ENCODE measurements at regions not wholly inside any gene's neighbourhood (a gene's known extent, or its start where the extent isn't known, plus 50 kb on each side); places are given as distances from the start of the nearest gene placed in this dataset.

GRCh38 chr4:65791812-65792308 is 121.6 kb upstream of the EPHA5 start:
- H3K36me3 ChIP-seq = no peaks in the 10 kb centered on the region
- no peak overlapping the region for H3K27ac ChIP-seq
- no peaks in the 10 kb centered on the region for H3K9me3 ChIP-seq
- H3K4me1 ChIP-seq (ENCODE audit: control insufficient read depth in 1 of 2, insufficient read depth in 1 of 2, low read depth in 1 of 2, low read length in 1 of 2) = no peaks in the 10 kb centered on the region
- no peaks in the 10 kb centered on the region for H3K27me3 ChIP-seq
- no peak for TF ChIP-seq CTCF (IDR thresholded peaks at IDR 0.05)
- H3K4me3 ChIP-seq (ENCODE audit: low read depth in 1 of 2, low read length in 1 of 2) = no peak overlapping the region

GRCh38 chr4:65791111-65791811 is 121.0 kb upstream of the EPHA5 start:
- TF ChIP-seq CTCF (IDR thresholded peaks at IDR 0.05) = no peak
- H3K9me3 ChIP-seq = no peaks in the 10 kb centered on the region
- H3K27ac ChIP-seq = no peak overlapping the region
- H3K36me3 ChIP-seq = no peaks in the 10 kb centered on the region
- no peaks in the 10 kb centered on the region for H3K4me1 ChIP-seq (ENCODE audit: control insufficient read depth in 1 of 2, insufficient read depth in 1 of 2, low read depth in 1 of 2, low read length in 1 of 2)
- H3K27me3 ChIP-seq = no peaks in the 10 kb centered on the region
- H3K4me3 ChIP-seq (ENCODE audit: low read depth in 1 of 2, low read length in 1 of 2) = no peak overlapping the region

- Histone ChIP-seq H3K36me3 (no peaks in the 10 kb centered on the region), H3K4me3 (ENCODE audit: low read depth in 1 of 2, low read length in 1 of 2) (no peak overlapping the region), H3K27ac (no peak overlapping the region), H3K27me3 (no peaks in the 10 kb centered on the region), H3K4me1 (ENCODE audit: control insufficient read depth in 1 of 2, insufficient read depth in 1 of 2, low read depth in 1 of 2, low read length in 1 of 2) (no peaks in the 10 kb centered on the region), H3K9me3 (no peaks in the 10 kb centered on the region)
- no peak for TF ChIP-seq CTCF (IDR thresholded peaks at IDR 0.05)
Measured at GRCh38 chr4:65789805-65790204, 119.5 kb upstream of the EPHA5 start.

GRCh38 chr4:65789341-65789740 is 119.1 kb upstream of the EPHA5 start:
- H3K4me3 ChIP-seq (ENCODE audit: low read depth in 1 of 2, low read length in 1 of 2) = no peak overlapping the region
- no peaks in the 10 kb centered on the region for H3K9me3 ChIP-seq
- TF ChIP-seq CTCF (IDR thresholded peaks at IDR 0.05) = no peak
- no peaks in the 10 kb centered on the region for H3K4me1 ChIP-seq (ENCODE audit: control insufficient read depth in 1 of 2, insufficient read depth in 1 of 2, low read depth in 1 of 2, low read length in 1 of 2)
- H3K27ac ChIP-seq = no peak overlapping the region
- H3K27me3 ChIP-seq = no peaks in the 10 kb centered on the region
- no peaks in the 10 kb centered on the region for H3K36me3 ChIP-seq

- Histone ChIP-seq H3K27me3 (no peaks in the 10 kb centered on the region), H3K4me3 (ENCODE audit: low read depth in 1 of 2, low read length in 1 of 2) (no peak overlapping the region), H3K9me3 (no peaks in the 10 kb centered on the region), H3K36me3 (no peaks in the 10 kb centered on the region), H3K4me1 (ENCODE audit: control insufficient read depth in 1 of 2, insufficient read depth in 1 of 2, low read depth in 1 of 2, low read length in 1 of 2) (no peaks in the 10 kb centered on the region), H3K27ac (no peak overlapping the region)
- no peak for TF ChIP-seq CTCF (IDR thresholded peaks at IDR 0.05)
Measured at GRCh38 chr4:65777270-65777669, 107.0 kb upstream of the EPHA5 start.
